ENCODE measurements at regions not wholly inside any gene's neighbourhood (a gene's known extent, or its start where the extent isn't known, plus 50 kb on each side); places are given as distances from the start of the nearest gene placed in this dataset.

GRCh38 chr3:1535361-1535760 lies 442.5 kb downstream of the CNTN6 start:
- no peak for DNase-seq (ENCODE audit: low spot score)
- ATAC-seq (ENCODE audit: insufficient number of reproducible peaks, low FRiP score, low read depth) = no peak
- H3K27me3 ChIP-seq (replicated peaks; ENCODE audit: insufficient read depth) = no peaks in the 10 kb centered on the region
- no peaks in the 10 kb centered on the region for H3K4me1 ChIP-seq (ENCODE audit: control insufficient read depth in 1 of 2, low read depth in 2 of 2)
- H3K9me3 ChIP-seq = peaks cover 6% of the 10 kb centered on the region
- no peak overlapping the region for H3K4me3 ChIP-seq
- no peak overlapping the region for H3K27ac ChIP-seq
- no peaks in the 10 kb centered on the region for H3K36me3 ChIP-seq
- TF ChIP-seq CTCF (IDR thresholded peaks at IDR 0.05) = no peak

GRCh38 chr3:1540686-1541085 lies 447.9 kb downstream of the CNTN6 start:
- no peaks in the 10 kb centered on the region for H3K27me3 ChIP-seq (replicated peaks; ENCODE audit: insufficient read depth)
- no peak overlapping the region for H3K27ac ChIP-seq
- no peak for TF ChIP-seq CTCF (IDR thresholded peaks at IDR 0.05)
- no peaks in the 10 kb centered on the region for H3K4me1 ChIP-seq (ENCODE audit: control insufficient read depth in 1 of 2, low read depth in 2 of 2)
- DNase-seq (ENCODE audit: low spot score) (no peak), ATAC-seq (ENCODE audit: insufficient number of reproducible peaks, low FRiP score, low read depth) (no peak)
- no peak overlapping the region for H3K4me3 ChIP-seq
- peaks cover 6% of the 10 kb centered on the region for H3K9me3 ChIP-seq
- no peaks in the 10 kb centered on the region for H3K36me3 ChIP-seq

GRCh38 chr3:1551741-1552140 lies 458.9 kb downstream of the CNTN6 start:
- no peak for TF ChIP-seq CTCF (IDR thresholded peaks at IDR 0.05)
- DNase-seq (ENCODE audit: low spot score) (no peak), ATAC-seq (ENCODE audit: insufficient number of reproducible peaks, low FRiP score, low read depth) (no peak)
- Histone ChIP-seq H3K27ac (no peak overlapping the region), H3K4me1 (ENCODE audit: control insufficient read depth in 1 of 2, low read depth in 2 of 2) (no peaks in the 10 kb centered on the region), H3K4me3 (no peak overlapping the region), H3K36me3 (no peaks in the 10 kb centered on the region), H3K9me3 (no peaks in the 10 kb centered on the region), H3K27me3 (replicated peaks; ENCODE audit: insufficient read depth) (no peaks in the 10 kb centered on the region)

- Histone ChIP-seq H3K36me3 (no peaks in the 10 kb centered on the region), H3K4me1 (ENCODE audit: control insufficient read depth in 1 of 2, low read depth in 2 of 2) (no peaks in the 10 kb centered on the region), H3K4me3 (no peak overlapping the region), H3K27me3 (replicated peaks; ENCODE audit: insufficient read depth) (no peaks in the 10 kb centered on the region), H3K27ac (no peak overlapping the region), H3K9me3 (no peaks in the 10 kb centered on the region)
- TF ChIP-seq CTCF (IDR thresholded peaks at IDR 0.05) = no peak
- ATAC-seq (ENCODE audit: insufficient number of reproducible peaks, low FRiP score, low read depth) (no peak), DNase-seq (ENCODE audit: low spot score) (no peak)
Measured at GRCh38 chr3:1552831-1553230, 460.0 kb downstream of the CNTN6 start.

GRCh38 chr3:1561427-1561826 lies 468.6 kb downstream of the CNTN6 start:
- Histone ChIP-seq H3K27ac (no peak overlapping the region), H3K4me3 (no peak overlapping the region), H3K36me3 (no peaks in the 10 kb centered on the region), H3K4me1 (ENCODE audit: control insufficient read depth in 1 of 2, low read depth in 2 of 2) (no peaks in the 10 kb centered on the region), H3K9me3 (no peaks in the 10 kb centered on the region), H3K27me3 (replicated peaks; ENCODE audit: insufficient read depth) (no peaks in the 10 kb centered on the region)
- ATAC-seq (ENCODE audit: insufficient number of reproducible peaks, low FRiP score, low read depth) = no peak
- TF ChIP-seq CTCF (IDR thresholded peaks at IDR 0.05) = no peak
- no peak for DNase-seq (ENCODE audit: low spot score)

Measured in thoracic aorta (tissue), 2 donors.